ENCODE measurements at regions not wholly inside any gene's neighbourhood (a gene's known extent, or its start where the extent isn't known, plus 50 kb on each side); places are given as distances from the start of the nearest gene placed in this dataset.

- intact Hi-C loops (cut with DNase I): no loop called here
- no peaks in the 10 kb centered on the region for H3K9me3 ChIP-seq
- TF ChIP-seq POLR2A (IDR thresholded peaks at IDR 0.05): no peak
- no peak for TF ChIP-seq CTCF (IDR thresholded peaks at IDR 0.05)
- no peaks in the 10 kb centered on the region for H3K27me3 ChIP-seq
- WGBS, 2 donors: 85 to 94% methylated on average over 3 to 10 of the region's 10 CpGs
- peaks cover 0 to 6% (median 0%) of the 10 kb centered on the region in 3 donors for H3K4me1 ChIP-seq
- no peaks in the 10 kb centered on the region for H3K36me3 ChIP-seq
- no peak overlapping the region for H3K4me3 ChIP-seq
- DNase-seq: no peak
- H3K27ac ChIP-seq: no peak overlapping the region
Observed at GRCh38 chr20:57894096-57894495, 184.3 kb upstream of the PMEPA1 start.

- Histone ChIP-seq H3K27me3 (no peaks in the 10 kb centered on the region), H3K27ac (no peak overlapping the region), H3K9me3 (no peaks in the 10 kb centered on the region), H3K36me3 (no peaks in the 10 kb centered on the region), H3K4me3 (no peak overlapping the region), H3K4me1 (peaks cover 0 to 6% (median 0%) of the 10 kb centered on the region in 3 donors)
- 41 to 86% methylated on average over 6 to 14 of the region's 16 CpGs for WGBS, 2 donors
- TF ChIP-seq POLR2A (IDR thresholded peaks at IDR 0.05) (no peak), CTCF (IDR thresholded peaks at IDR 0.05) (no peak)
- no peak for DNase-seq
- intact Hi-C loops (cut with DNase I): no loop called here
Observed at GRCh38 chr20:57893366-57893999, 183.7 kb upstream of the PMEPA1 start.

- H3K4me1 ChIP-seq: peaks cover 0 to 6% (median 0%) of the 10 kb centered on the region in 3 donors
- no peak for DNase-seq
- TF ChIP-seq CTCF (IDR thresholded peaks at IDR 0.05) (no peak), POLR2A (IDR thresholded peaks at IDR 0.05) (no peak)
- no peak overlapping the region for H3K4me3 ChIP-seq
- intact Hi-C loops (cut with DNase I): no loop called here
- no peaks in the 10 kb centered on the region for H3K36me3 ChIP-seq
- H3K9me3 ChIP-seq: no peaks in the 10 kb centered on the region
- 91 to 95% methylated on average over 6 to 10 of the region's 10 CpGs for WGBS, 2 donors
- no peaks in the 10 kb centered on the region for H3K27me3 ChIP-seq
- H3K27ac ChIP-seq: no peak overlapping the region
Observed at GRCh38 chr20:57892471-57892870, 182.7 kb upstream of the PMEPA1 start.

- intact Hi-C loops (cut with DNase I): no loop called here
- TF ChIP-seq CTCF (IDR thresholded peaks at IDR 0.05) (no peak), POLR2A (IDR thresholded peaks at IDR 0.05) (no peak)
- no peak for DNase-seq
Observed at GRCh38 chr20:57891014-57891413, 181.2 kb upstream of the PMEPA1 start.

GRCh38 chr20:57890202-57890800 lies 180.5 kb upstream of the PMEPA1 start:
- H3K36me3 ChIP-seq: no peaks in the 10 kb centered on the region
- no peaks in the 10 kb centered on the region for H3K9me3 ChIP-seq
- TF ChIP-seq CTCF (IDR thresholded peaks at IDR 0.05) (no peak), POLR2A (IDR thresholded peaks at IDR 0.05) (no peak)
- WGBS, 2 donors: 77 to 87% methylated on average over 7 to 11 of the region's 12 CpGs
- intact Hi-C loops (cut with DNase I): no loop called here
- no peak overlapping the region for H3K4me3 ChIP-seq
- no peak overlapping the region for H3K27ac ChIP-seq
- DNase-seq: no peak
- H3K4me1 ChIP-seq: peaks cover 0 to 6% (median 0%) of the 10 kb centered on the region in 3 donors
- no peaks in the 10 kb centered on the region for H3K27me3 ChIP-seq

More at GRCh38 chr20:57891014-57891413, 181.2 kb upstream of the PMEPA1 start:
- Histone ChIP-seq H3K9me3 (no peaks in the 10 kb centered on the region), H3K27ac (no peak overlapping the region), H3K4me3 (no peak overlapping the region), H3K36me3 (no peaks in the 10 kb centered on the region), H3K27me3 (no peaks in the 10 kb centered on the region), H3K4me1 (peaks cover 0 to 6% (median 0%) of the 10 kb centered on the region in 3 donors)
- WGBS, 2 donors: 53 to 63% methylated on average over 4 to 5 of the region's 5 CpGs

All from esophagus squamous epithelium (tissue), 5 donors.